GM19043 (cell line): ENCODE measurements at regions not wholly inside any gene's neighbourhood (a gene's known extent, or its start where the extent isn't known, plus 50 kb on each side); places are given as distances from the start of the nearest gene placed in this dataset.
"Not testable (repeated sequence)": the region's sequence is repeated elsewhere in the genome, so short reads cannot be mapped to it uniquely, and the experiment has no call there.

Source experiments
- ATAC-seq: cut with Tn5 transposase; IDR thresholded peaks from one replicate; pipeline ENCODE4 v1.9.1; 2021; ENCODE audit warnings: low read depth; ENCODE audit not compliant: unreplicated experiment

DNA sequence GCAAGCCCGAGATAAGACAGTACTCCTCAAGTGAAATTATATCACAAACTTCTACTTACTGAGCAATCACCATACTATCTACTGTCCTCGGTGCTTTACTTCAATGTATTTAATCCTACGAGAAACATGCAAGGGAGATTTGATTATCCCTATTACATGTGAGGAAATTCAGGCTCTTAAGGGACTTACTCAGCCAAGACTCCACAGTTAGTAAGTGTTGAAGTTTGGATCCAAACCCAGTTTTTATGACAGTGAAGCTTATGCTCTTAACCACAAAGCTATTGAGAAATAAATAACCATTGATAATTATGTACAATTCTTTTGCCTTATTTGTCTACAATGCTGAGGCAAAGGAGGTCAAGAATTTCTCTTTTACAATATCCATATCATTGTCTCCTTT is 672.9 kb upstream of the ACVR2A start:
- ATAC-seq, result no peak

DNA sequence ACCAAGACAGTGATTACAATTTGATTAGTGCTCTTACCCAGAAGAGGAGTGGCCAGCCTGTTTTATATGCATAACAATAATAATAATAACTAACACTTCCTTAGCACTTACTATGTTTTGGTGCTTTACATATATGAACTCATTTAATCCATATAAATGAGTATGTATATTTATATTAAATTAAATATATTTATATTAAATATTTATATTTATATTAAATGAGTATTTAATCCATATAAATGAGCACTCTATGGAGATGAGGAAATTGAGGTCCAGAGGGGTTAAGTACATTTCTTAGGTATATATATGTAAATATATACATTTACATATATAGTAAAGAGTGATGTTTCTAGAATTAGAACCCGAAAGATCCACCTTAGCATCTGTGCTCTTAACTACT is 673.9 kb upstream of the ACVR2A start:
- no peak for ATAC-seq

DNA sequence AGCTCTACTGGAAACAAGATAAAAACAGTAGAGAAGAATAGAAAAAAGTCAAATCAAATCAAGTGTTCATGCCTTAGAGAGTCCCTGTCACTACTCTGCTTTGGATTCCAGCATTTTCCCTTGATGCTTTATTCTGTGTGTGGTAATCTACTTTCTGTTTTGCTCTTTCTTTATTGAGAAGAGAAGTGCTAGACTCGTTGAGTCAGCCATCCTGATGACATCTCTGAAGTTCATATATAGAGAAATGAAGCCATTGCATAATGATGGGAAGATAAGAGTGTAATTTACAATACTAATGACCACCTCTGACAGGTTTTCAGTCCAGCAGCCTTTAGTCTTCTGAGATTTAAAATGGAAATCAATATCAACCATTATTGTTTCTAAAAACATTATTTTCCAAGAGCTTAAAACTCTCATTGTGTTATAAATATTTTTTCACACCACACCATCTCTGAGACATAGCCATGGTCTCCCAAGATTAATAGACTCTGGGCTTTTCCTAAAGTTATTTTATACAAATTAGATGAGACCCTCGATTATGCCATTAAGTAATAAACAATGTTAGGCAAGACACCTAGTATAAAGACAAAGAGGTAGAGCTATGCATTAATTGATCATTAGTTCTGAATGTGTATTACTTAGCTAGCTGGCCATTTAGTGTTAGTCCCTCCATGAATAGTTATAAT is 679.0 kb upstream of the ACVR2A start:
- no peak for ATAC-seq

DNA sequence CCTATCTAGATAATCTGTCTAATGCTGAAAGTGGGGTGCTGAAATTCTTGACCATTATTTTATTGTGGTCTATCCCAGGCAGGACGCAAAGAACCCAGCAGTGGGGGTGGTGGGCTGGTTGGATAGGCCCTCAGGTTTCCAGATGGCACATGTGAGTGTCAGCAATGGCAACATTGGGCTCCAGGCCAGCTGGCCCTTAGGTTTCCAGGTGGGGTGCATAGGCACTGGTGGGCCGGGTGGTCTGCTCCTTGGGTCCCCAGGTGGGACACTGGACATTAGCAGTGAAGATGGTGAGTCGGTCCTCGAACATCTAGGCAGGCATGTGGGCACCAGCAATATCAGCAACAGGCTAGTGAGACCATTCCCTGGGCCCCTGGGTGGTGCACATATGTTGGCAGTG is 680.3 kb upstream of the ACVR2A start:
- ATAC-seq, result no peak

DNA sequence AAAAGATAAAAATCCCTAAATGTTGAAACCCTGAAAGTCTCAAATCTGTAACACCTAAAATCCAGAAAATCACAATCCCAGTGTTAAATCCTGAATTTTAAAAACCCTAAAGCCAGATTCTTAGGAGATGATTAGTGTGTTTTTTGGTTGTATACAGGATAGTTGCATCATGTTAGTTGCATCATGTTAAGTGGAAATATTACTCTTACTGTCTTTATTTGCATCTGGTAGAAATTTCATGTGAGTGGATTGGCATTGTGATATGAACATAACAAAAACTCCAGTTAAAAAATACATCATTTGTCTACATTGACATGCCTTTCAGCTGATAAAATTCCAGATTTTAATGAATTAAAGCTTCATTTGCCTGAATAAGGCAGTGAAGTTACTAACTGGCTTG is 683.1 kb upstream of the ACVR2A start:
- no peak for ATAC-seq

DNA sequence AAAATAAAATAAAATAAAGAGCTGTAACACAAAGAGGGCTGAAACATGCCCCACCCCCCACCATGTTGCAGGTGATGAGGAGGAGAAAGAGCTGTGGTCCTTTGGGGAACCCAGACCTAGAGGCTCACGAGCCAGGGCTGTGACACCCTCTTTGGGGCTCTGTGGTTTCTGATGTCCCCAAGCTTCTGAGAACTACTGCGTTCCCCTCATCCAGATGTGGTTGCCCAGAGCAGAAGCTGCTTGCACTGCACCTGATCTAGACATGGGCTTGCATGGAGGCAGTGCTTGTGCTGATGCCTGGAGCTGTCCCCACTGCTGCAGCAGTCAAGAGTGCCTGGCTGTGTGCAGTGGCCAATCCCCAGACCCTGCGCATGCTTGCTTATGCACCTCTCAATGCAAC is 687.9 kb upstream of the ACVR2A start:
- no peak for ATAC-seq

DNA sequence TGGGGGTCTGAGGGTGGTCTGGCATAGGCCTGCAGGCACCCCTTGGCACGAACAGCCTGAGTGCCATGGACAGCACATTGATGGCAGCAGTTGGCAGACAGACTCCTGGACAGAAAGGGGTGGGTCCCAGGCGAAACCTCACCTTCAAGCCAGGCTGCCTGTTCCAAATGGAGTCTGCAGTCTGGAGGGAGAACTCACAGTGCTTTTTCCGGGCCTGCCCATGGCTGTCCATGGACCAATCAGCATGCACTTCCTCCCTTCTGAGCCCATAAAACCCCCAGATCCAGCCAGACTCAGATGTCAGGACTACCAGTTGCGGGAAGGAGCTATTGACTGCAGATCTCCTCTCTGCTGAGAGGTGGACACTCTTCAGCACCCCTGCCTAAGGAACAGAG is 694.6 kb upstream of the ACVR2A start:
- no peak for ATAC-seq

DNA sequence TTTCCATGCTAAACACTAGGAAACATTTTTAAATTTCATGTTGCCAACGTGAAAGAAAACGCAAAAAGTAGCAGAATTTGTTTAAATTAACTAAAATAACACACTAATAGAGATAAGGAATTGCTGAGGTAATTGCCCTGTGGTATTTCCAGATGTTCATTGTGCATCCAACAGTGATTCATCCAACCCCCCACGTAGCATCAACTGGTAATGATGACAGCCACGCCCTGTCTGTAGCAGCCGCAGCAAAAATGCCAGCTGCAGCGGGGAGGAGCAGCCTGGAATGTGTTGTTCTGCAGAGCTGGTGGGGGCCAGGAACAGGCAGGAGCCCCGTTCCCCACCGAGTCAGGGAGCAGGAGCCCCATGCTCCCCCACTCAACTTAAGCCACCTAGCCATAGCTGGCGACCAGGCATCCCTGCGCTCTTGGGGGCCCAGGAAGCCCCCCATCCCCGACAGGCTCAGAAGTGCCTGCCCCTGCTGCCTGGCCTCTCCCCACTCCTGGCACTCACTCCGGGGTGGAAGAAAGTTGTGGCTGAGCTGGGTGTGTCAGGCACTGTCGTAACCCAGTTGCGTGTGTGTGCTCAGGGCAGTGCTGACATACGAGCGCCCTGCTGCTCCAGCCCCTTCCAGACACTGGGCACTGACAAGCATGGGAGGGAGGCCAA is 695.1 kb upstream of the ACVR2A start:
- no peak for ATAC-seq

DNA sequence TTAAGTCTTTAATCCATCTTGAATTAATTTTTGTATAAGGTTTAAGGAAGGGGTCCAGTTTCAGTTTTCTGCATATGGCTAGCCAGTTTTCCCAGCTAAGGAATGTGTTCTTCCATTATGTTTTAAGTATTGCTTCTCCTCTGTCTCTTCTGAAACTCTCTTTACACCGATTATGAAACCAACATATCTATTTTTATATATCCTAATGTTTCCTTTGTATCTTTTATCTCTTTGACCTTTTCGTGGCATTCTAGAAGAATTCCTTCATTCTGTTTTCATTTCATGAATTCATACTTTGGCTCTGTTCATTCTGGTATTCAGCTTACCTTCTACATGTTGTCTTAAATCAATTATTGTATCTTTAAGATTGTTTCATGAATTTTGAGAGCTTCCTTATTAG is 697.0 kb upstream of the ACVR2A start:
- ATAC-seq, result no peak

DNA sequence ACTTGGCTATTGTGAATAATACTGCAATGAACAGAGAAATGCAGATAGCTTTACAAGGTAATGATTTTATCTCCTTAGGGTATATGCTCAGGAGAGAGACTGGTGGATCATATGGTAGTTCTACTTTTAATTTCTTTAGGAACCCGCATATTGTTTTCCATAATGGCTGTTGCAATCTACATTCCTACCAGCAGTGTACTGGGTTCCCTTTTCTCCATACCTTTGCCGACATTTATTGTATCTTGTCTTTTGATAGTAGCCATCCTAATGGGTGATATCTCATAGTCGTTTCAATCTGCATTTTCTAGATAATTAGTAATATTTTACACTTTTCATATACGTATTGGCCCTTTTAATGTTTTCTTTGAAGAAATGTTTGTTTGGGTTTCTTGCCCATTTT is 702.9 kb upstream of the ACVR2A start:
- ATAC-seq, result no peak

DNA sequence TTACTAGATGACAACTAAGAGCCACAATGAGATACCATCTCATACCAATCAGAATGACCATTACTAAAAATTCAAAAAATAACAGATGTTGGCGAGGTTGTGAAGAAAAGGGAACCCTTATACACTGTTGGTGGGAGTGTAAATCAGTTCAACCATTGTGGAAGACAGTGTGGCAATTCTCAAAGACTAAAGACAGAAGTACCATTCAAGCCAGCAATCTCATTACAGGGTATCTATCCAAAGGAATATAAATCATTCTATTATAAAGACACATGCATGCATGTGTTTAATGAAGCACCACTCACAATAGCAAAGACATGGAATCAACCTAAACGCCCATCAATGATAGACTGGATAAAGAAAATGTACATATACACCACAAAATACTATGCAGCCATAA is 705.1 kb upstream of the ACVR2A start:
- ATAC-seq, result not testable (repeated sequence)

DNA sequence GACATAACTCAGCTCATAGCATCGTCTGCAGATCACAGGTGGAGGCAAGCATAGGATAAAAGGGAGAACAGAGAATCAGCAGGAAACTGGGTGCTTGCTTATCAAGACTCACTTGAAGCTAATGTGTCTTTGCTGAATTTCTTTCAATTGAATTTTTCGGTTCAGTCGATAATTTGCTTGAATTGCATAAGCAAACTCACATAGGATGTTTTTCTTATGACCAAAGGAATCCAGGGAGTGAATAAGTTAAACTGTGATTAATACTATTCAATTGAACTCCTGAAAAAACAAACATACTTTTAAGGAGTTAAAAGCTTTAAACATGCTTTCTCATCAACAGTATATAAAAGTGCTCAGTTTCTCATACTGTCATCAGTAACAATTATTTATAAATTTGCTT is 707.1 kb upstream of the ACVR2A start:
- no peak for ATAC-seq

DNA sequence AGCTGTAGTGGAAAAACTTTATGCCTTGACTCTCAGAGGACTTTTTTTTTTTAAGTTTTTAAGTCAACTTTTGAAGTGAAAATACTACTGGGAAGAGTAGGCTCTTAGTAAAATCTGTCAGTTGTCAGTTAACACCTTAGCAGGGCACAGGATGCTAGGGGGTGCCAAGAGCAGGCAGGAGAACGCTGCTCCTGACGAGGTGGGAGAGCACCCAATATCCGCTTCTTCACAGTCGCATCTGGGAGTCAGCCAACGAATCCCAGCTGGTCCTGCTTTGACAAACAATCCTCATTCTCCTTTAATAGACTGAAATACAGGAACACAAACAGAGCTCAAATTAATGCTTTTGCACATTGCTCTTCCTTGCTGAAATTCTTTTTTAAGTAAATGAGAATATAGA is 709.5 kb upstream of the ACVR2A start:
- no peak for ATAC-seq

DNA sequence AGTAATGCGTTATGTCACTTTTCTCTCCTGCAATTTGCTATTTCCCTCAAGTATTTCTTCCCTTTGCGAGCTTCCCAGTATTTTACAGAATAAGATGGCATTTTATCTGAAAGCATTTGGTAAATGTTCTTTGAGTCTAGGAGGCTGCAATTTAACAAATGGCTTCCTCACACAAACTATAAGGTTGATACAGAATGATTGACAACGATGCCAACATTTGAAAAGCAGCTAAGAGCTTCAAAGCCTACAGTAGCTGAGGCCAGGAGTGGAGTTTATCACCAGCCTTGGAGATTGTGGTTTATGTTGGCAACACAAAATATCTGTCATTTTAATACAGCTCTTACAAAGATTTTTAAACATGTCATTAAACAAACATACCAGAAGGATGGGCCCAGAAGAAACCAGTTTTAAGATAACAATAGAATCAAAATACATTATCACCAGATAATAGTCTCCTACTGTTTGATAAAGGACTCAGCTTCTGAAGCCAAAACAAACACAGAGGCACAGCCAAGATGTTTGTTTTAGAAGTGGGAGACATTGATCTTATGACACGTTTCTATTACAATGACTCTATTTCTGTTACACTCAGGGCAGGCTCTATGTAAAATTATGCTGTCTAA is 711.4 kb upstream of the ACVR2A start:
- ATAC-seq, result no peak

DNA sequence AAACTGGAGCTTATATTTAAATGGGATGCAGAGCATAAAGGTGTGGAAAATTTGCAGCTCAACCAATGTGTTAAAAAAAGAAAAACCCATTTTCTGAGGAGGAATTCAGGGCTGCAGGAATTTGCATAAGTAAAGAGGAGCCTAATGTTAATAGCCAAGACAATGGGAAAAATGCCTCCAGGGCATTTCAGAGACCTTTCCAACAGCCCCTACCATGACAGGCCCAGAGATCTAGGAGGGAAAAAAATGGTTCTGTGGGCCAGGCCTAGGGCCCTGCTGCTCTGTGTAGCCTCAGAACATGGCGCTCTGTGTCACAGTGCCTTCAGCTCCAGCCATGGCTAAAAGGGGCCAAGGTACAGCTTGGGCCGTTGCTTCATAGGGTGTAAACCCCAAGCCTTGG is 719.7 kb upstream of the ACVR2A start:
- no peak for ATAC-seq

DNA sequence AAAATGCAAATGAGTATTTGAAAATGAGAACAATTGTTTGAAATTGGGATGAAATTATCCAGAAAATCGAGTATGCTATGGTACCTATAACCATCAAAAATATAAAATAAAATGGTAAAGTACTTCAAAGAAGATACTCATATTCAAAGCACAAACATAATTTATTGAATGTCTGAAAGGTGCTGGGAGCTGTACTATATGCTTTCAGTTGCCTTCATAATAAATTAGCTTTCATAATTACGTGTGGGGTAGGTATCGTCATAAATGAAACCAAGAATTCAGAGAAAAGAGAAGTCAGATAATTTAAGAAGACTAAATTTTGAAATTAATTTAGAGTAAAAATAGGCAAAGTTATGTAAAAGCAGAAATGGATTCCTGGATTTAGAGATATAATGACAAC is 721.9 kb upstream of the ACVR2A start:
- no peak for ATAC-seq

DNA sequence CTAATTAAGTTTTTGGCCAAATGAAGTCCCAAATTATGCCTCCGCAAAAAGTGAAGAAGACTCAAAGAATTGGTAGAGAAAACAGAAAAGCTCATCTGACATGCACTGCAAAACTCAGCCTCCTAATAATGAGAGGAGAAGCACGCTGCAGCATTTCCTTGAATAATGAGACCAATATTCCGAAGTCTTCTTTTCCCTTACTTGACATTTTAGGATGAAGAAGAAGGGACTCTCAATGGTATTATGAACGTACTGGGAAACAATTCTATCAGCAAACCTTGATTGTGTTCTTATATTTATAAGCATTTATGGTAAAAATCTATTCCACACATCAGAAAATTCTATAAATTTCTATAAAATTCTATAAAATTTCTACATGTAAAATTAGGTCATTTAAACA is 733.9 kb upstream of the ACVR2A start:
- ATAC-seq, result no peak

DNA sequence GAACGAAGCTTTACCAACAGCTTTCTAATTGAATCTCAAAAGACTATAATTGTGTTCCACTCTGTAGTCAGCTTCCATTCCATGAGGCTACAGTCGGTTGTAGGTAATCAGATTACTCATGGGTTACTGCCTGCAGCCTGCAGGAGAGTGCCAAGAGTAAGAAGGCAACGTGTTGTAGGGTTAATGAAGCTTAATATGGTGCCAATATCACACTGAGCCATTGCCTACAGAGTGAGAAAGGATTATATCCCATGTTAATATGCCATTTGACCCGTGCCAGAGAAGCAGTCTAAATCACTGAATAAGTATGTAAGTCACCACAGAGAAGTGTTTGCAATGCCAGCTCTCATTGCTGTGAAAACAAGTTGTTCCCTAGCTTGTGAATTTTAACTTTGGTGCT is 734.5 kb upstream of the ACVR2A start:
- no peak for ATAC-seq

DNA sequence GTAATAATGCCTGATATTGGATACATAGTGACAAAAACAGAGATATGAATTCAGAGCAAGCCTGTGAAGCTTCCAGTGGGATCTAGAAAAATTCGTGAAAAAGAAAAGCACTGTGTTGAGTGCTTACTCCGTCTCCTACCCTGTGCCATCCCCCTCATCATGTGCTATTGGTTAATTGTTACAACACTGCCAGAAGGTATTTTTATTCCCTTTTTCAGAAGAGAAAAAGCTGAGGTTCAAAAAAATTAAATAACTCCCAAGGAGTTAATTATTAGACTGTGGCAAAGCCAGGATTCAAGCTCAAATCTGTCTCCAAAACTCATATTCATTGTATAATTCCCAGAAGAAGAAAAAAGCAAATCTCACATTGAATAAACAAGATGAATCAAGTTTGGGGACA is 735.5 kb upstream of the ACVR2A start:
- ATAC-seq, result no peak

DNA sequence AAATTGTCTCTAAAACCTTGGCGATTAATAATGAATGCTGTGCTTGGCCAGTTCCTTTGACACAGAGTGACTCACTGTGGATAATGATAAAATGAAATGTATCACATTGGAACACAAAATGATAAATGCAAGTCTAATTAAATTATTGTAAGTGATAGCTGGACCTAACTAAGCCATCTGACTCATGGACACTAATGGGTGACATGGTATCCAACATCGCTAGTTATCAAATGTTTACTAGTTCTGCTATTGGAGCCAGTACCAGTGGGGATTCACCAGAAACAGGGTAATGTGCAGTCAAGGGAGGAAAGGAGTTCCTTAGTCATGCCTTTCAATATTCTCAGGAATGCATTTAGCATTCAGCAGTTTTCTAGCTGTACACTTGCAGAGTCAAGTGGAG is 736.3 kb upstream of the ACVR2A start:
- ATAC-seq, result no peak

DNA sequence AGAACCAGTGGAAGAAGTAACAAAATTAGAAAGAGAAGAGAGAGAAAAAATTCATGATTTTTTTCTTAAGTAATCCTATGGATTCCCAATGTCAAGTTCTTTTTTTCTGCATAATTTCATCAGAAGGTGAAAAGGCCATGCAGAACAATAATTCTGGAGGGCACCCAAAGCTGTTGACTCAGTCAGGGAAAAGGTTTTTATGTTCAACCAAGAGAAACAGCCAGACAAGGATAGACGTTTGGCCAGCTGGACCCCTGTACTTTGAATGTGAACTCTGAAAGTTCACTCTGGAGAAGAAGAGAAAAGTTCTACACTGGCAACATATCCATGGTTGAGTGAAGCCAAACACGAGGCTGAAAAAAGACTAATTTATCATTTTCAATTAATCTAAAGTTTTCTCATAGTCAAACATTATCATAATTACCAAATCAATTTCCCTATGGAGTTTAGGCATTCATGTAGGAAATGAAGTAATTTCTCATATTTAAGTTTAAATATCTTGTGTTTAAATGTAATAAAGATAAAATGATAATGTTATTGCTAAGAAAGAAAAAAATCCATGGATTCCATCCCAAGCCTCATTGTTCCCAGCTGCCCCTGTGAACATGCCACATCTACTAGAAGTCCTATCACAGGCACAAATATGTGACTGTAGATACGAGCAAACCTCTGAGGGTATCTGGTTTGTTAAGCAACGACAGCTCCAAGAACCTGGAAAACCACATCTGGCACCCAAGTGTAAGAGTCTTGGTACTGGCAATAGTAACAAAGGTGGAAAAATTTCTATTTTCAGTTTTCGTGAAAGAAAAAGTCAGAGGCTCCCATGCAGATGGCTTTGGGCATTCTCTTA is 742.7 kb upstream of the ACVR2A start:
- ATAC-seq, result no peak
